ENCODE measurements at regions not wholly inside any gene's neighbourhood (a gene's known extent, or its start where the extent isn't known, plus 50 kb on each side); places are given as distances from the start of the nearest gene placed in this dataset.

DNA sequence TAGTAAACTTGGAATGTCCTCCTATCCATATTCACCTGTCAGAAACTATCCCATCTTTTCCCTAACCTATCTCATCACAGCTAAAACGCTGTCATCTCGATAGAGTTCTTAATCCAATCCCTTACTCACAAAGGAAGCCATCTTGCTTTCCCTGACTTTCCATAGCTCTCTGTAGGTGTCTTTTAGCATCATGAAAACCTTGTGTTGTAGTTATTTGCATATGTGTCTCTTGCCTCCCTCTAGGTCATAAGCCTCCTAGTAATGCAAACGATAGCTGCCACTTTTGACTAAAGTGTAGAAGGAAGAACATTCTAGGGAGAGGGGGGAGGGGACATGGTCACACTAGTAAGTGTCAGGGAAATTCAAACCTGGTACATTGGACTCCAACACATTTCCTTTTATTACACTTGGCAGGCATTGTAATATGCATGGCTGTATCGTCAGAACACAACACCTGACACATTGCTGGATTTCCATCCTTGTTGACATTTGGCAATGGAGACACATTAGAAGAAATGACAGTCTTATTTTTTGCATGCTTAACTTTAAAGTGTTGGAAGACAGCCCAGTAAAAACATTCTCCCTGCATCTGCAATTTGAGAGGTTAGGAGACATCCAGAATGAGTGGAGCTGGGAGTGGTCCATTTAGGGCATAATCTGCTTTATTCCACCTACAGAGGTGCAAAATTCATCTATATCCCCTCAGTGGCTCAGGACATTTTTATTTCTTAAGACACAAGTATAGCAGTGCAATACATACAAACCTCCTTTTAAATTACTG, 283.4 kb downstream of the HAO1 start:
- TF ChIP-seq POLR2A (IDR thresholded peaks at IDR 0.05), result no peak
- TF ChIP-seq, protein P1, sequence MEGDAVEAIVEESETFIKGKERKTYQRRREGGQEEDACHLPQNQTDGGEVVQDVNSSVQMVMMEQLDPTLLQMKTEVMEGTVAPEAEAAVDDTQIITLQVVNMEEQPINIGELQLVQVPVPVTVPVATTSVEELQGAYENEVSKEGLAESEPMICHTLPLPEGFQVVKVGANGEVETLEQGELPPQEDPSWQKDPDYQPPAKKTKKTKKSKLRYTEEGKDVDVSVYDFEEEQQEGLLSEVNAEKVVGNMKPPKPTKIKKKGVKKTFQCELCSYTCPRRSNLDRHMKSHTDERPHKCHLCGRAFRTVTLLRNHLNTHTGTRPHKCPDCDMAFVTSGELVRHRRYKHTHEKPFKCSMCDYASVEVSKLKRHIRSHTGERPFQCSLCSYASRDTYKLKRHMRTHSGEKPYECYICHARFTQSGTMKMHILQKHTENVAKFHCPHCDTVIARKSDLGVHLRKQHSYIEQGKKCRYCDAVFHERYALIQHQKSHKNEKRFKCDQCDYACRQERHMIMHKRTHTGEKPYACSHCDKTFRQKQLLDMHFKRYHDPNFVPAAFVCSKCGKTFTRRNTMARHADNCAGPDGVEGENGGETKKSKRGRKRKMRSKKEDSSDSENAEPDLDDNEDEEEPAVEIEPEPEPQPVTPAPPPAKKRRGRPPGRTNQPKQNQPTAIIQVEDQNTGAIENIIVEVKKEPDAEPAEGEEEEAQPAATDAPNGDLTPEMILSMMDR (IDR thresholded peaks at IDR 0.05), result no peak

Data from tibial nerve (tissue), 3 donors.